GM21786 (cell line): ENCODE measurements at regions not wholly inside any gene's neighbourhood (a gene's known extent, or its start where the extent isn't known, plus 50 kb on each side); places are given as distances from the start of the nearest gene placed in this dataset.

Experiments
- ATAC-seq: cut with Tn5 transposase; IDR thresholded peaks from one replicate; pipeline ENCODE4 v1.9.1; 2021; ENCODE audit not compliant: unreplicated experiment

GRCh38 chr5:35436400-35437057 is 181.1 kb upstream of the SPEF2 start:
- ATAC-seq: peak; percentile 53

GRCh38 chr5:35430381-35431162 is 187.1 kb upstream of the SPEF2 start:
- no peak for ATAC-seq

- no peak for ATAC-seq
Observed at GRCh38 chr5:35420200-35420599, 189.9 kb upstream of the PRLR start.

- ATAC-seq: no peak
Observed at GRCh38 chr5:35417040-35417439, 186.8 kb upstream of the PRLR start.

GRCh38 chr5:35416217-35416988 is 186.1 kb upstream of the PRLR start:
- ATAC-seq: no peak

- ATAC-seq: no peak
Observed at GRCh38 chr5:35415309-35415708, 185.0 kb upstream of the PRLR start.

GRCh38 chr5:35409361-35409760 is 179.1 kb upstream of the PRLR start:
- no peak for ATAC-seq

- no peak for ATAC-seq
Observed at GRCh38 chr5:35408146-35408545, 177.9 kb upstream of the PRLR start.

GRCh38 chr5:35407697-35408096 is 177.4 kb upstream of the PRLR start:
- no peak for ATAC-seq

- no peak for ATAC-seq
Observed at GRCh38 chr5:35405938-35406337, 175.7 kb upstream of the PRLR start.

- no peak for ATAC-seq
Observed at GRCh38 chr5:35404701-35405100, 174.4 kb upstream of the PRLR start.

GRCh38 chr5:35393901-35394300 is 163.6 kb upstream of the PRLR start:
- ATAC-seq: no peak

GRCh38 chr5:35384658-35385057 is 154.4 kb upstream of the PRLR start:
- no peak for ATAC-seq

GRCh38 chr5:35383041-35383440 is 152.8 kb upstream of the PRLR start:
- ATAC-seq: no peak

GRCh38 chr5:35377653-35378052 is 147.4 kb upstream of the PRLR start:
- no peak for ATAC-seq

GRCh38 chr5:35374584-35374983 is 144.3 kb upstream of the PRLR start:
- no peak for ATAC-seq

- ATAC-seq: no peak
Observed at GRCh38 chr5:35373249-35373648, 143.0 kb upstream of the PRLR start.

GRCh38 chr5:35372482-35372881 is 142.2 kb upstream of the PRLR start:
- no peak for ATAC-seq

- no peak for ATAC-seq
Observed at GRCh38 chr5:35371951-35372426, 141.7 kb upstream of the PRLR start.

GRCh38 chr5:35370871-35371270 is 140.6 kb upstream of the PRLR start:
- ATAC-seq: no peak

GRCh38 chr5:35369965-35370790 is 139.9 kb upstream of the PRLR start:
- no peak for ATAC-seq
